GM12872 (cell line): ENCODE measurements at regions not wholly inside any gene's neighbourhood (a gene's known extent, or its start where the extent isn't known, plus 50 kb on each side); places are given as distances from the start of the nearest gene placed in this dataset.

Source experiments
- TF ChIP-seq, protein P1 (sequence below): IDR thresholded peaks from 3 replicates; pipeline ENCODE4 v1.5.1; 2011; ENCODE audit warnings: low read depth, mild to moderate bottlenecking, low read length, moderate library complexity; ENCODE audit not compliant: insufficient read depth

DNA sequence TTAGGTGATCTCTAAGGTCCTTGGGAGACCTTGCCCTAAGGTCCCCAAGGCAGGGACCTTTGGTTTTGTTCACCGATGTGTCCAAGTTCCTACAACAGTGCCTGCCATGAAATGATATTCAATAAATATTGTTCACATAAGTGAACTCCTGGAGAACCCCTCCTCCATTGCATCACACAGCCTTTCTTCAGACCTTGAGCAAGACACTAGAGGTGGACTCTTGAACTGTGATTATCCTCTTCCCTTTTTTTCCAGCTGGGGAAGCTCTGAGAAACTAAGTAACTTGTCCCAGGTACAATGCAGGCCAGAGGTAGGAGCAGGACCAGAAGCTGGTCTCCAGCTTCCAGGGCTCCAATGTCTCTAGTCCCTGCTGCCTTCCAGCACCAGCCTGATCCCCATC, 76.6 kb upstream of the LMO1 start:
- TF ChIP-seq, protein P1, sequence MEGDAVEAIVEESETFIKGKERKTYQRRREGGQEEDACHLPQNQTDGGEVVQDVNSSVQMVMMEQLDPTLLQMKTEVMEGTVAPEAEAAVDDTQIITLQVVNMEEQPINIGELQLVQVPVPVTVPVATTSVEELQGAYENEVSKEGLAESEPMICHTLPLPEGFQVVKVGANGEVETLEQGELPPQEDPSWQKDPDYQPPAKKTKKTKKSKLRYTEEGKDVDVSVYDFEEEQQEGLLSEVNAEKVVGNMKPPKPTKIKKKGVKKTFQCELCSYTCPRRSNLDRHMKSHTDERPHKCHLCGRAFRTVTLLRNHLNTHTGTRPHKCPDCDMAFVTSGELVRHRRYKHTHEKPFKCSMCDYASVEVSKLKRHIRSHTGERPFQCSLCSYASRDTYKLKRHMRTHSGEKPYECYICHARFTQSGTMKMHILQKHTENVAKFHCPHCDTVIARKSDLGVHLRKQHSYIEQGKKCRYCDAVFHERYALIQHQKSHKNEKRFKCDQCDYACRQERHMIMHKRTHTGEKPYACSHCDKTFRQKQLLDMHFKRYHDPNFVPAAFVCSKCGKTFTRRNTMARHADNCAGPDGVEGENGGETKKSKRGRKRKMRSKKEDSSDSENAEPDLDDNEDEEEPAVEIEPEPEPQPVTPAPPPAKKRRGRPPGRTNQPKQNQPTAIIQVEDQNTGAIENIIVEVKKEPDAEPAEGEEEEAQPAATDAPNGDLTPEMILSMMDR = no peak

DNA sequence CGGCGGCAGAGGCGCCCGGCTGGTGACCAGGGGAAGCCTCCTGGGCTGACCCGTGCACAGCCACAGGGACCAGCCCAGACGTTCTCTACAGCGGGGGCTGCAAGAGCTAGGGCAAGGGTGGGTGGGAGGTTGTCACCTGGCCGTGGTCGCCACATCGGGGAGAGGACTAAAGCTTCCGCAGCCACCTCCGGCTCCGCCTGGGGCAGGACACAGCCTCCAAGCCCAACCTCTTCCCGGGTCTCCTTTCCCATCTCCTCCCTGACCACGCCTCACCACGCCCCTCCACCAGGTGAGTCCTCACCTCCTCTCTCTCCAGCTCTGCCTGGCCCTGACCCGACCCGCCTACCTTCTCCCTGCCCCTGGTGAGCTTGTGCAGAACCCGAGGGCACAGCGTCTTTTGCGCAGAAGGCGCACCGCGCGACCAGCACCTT, 75.9 kb upstream of the LMO1 start:
- TF ChIP-seq, protein P1 = no peak

DNA sequence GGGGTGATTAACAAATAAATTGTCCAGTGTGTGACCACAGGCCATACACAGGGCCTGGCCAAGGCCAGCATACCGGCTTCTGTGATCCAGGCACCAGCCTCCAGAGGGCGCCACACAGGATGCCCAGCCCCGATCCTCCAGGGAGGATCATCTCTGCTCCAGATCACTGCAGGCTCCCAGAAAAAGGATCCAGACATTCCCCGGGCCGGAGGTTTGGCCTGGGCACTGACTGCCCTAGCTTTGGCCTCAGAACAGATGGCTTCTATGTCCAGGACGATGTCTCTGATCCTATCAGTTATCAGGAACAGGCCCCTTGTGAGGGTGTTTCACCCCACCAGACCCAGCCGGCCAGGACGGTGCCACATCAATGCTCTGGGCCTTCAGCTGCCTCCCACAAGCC, 74.5 kb upstream of the LMO1 start:
- TF ChIP-seq, protein P1 = peak; percentile 87

DNA sequence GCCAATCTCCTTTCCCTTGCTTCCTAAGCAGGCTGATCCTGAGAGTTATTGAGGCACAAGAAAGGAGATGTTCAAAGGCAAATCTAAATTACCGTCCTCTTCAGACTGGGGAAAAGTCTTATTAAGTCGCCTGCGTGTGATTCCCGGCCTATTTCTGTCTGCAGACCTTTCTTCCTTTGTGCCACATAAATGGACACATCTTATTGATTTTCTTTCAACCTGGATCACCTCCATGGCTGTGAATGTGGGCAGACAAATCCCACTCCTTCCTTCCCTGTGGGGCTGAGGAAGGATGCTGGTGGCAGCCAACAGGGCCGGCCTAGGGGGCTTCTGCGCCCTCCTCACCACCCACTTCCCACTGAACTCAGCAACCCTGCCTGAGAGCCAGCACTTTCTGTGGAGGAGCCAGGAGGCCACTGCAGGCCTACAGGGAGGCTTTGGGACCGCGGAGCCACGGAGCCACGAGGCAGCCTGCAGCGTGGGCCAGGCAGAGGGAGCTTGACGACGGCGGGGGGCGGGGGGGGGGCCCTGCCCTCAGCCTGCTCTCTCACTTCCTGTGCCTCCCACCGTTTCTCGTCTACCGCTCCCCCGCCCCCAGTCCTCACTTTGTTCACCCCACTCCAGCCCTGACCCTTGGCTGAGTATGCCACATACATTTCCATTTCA, 73.6 kb upstream of the LMO1 start:
- TF ChIP-seq, protein P1 = no peak

DNA sequence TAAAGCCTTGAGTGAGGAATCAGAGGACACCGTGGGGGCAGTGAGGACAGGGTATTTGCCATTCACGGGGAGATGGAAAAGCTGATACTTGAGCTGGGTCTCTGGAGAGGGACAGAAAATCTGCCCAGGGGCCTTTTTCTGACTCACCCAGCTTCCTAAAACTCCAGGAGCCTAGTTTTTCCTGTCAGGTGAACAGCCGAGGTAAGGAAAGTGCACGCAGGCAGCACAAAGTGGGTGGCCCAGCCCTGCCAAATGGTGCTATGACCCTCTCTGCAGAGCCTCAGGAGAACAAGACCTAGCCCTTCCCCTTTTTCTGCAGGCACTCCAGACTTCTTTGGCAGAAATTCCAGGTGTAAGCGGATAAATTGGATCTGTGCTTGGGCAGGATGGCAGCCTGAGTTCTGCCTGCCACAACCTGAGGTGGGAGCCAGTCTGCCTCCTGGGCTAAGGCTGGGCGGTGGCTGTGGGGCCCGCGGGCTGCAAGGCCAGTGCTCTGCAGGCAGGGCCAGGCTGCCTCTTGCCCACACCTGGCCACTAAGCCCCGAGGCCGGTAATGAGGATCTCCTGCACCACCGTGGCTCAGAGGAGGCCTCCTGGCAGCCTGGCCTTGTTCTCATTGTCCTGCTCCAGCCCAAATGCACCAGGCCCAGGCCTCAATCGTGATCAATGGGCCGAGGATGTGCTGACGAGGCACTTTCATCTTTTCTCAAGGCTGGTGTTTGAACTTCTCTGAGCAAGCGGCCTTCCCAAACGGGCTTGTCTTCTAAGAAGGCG, 72.9 kb upstream of the LMO1 start:
- TF ChIP-seq, protein P1 = no peak

DNA sequence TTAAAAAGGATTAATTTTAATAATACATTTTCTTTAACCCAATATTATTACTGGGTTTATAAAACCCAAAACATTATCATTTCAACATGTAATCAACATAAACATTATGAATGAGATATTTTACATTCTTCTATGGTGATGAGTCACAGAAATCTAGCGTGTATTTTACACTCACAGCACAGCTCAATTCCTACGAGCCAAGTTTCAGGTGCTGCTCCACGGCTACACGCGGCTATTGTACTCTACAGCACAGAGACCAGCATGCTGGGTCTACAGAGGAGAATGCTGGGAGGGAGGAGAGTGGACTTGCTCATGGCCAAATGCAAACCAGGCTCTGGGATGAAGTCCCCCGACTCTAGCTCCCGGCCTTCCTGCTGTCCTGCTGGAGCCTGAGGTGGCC, 72.0 kb upstream of the LMO1 start:
- TF ChIP-seq, protein P1 = no peak

DNA sequence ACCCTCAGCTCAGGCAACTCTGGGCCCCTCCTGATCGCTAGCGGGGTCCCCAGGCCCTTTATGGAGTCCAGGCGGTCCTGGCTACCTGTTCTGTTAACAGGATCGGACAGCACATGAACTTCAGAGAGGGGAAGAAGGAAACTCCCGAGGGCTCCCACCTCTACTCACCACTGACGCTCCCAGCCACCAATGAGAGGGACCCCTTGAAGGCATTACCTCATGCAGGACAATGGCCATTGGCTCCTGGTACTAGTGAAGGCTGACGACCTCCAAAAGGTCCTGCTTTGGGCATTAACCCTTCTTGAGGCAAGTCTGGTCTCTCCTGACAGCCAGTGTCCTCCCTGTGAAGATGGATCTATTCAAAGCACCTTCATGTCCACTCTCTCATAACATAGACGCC, 71.5 kb upstream of the LMO1 start:
- TF ChIP-seq, protein P1 = no peak
